Dedifferentiated amniotic fluid mesenchymal stem cell (primary cell): ENCODE measurements at regions not wholly inside any gene's neighbourhood (a gene's known extent, or its start where the extent isn't known, plus 50 kb on each side); places are given as distances from the start of the nearest gene placed in this dataset.
"Not testable (repeated sequence)": the region's sequence is repeated elsewhere in the genome, so short reads cannot be mapped to it uniquely, and the experiment has no call there.

Experiments used
- DNase-seq: peaks from one replicate; pipeline ENCODE4 v3.0.0-alpha.2; 2016; ENCODE audit errors: extremely low spot score

- no peak for DNase-seq
Observed at GRCh38 chr18:49731860-49732311, 81.4 kb downstream of the ACAA2 start.

GRCh38 chr18:49731421-49731841, 81.9 kb downstream of the ACAA2 start:
- DNase-seq: no peak

GRCh38 chr18:49730951-49731391, 82.4 kb downstream of the ACAA2 start:
- no peak for DNase-seq

- DNase-seq: no peak
Observed at GRCh38 chr18:49728542-49728941, 84.8 kb downstream of the ACAA2 start.

GRCh38 chr18:49727816-49728215, 85.5 kb downstream of the ACAA2 start:
- DNase-seq: no peak

- DNase-seq: no peak
Observed at GRCh38 chr18:49726675-49726963, 86.7 kb downstream of the ACAA2 start.

- peak; percentile 56 for DNase-seq
Observed at GRCh38 chr18:49725809-49726674, 87.3 kb downstream of the ACAA2 start.

- DNase-seq: no peak
Observed at GRCh38 chr18:49723648-49724180, 89.6 kb downstream of the ACAA2 start.

- DNase-seq: no peak
Observed at GRCh38 chr18:49722477-49722876, 90.9 kb downstream of the ACAA2 start.

GRCh38 chr18:49721981-49722380, 91.4 kb downstream of the ACAA2 start:
- DNase-seq: no peak

GRCh38 chr18:49720944-49721343, 92.4 kb downstream of the ACAA2 start:
- not testable (repeated sequence) for DNase-seq

GRCh38 chr18:49717617-49718016, 95.7 kb downstream of the ACAA2 start:
- DNase-seq: no peak

GRCh38 chr18:49716035-49716434, 97.3 kb downstream of the ACAA2 start:
- no peak for DNase-seq

GRCh38 chr18:49709347-49709690, 104.0 kb downstream of the ACAA2 start:
- DNase-seq: no peak

GRCh38 chr18:49708662-49709346, 104.5 kb downstream of the ACAA2 start:
- no peak for DNase-seq

GRCh38 chr18:49707599-49707998, 105.7 kb downstream of the ACAA2 start:
- DNase-seq: no peak

- no peak for DNase-seq
Observed at GRCh38 chr18:49704334-49704733, 109.0 kb downstream of the ACAA2 start.

GRCh38 chr18:49701190-49701589, 112.1 kb downstream of the ACAA2 start:
- DNase-seq: no peak

GRCh38 chr18:49699303-49699702, 114.0 kb downstream of the ACAA2 start:
- DNase-seq: no peak

- DNase-seq: no peak
Observed at GRCh38 chr18:49698525-49699025, 114.8 kb downstream of the ACAA2 start.

GRCh38 chr18:49697757-49698524, 115.4 kb downstream of the ACAA2 start:
- no peak for DNase-seq

GRCh38 chr18:49697049-49697448, 116.3 kb downstream of the ACAA2 start:
- DNase-seq: no peak
